ENCODE measurements at regions not wholly inside any gene's neighbourhood (a gene's known extent, or its start where the extent isn't known, plus 50 kb on each side); places are given as distances from the start of the nearest gene placed in this dataset.
"Not testable (repeated sequence)": the region's sequence is repeated elsewhere in the genome, so short reads cannot be mapped to it uniquely, and the experiment has no call there.

DNA sequence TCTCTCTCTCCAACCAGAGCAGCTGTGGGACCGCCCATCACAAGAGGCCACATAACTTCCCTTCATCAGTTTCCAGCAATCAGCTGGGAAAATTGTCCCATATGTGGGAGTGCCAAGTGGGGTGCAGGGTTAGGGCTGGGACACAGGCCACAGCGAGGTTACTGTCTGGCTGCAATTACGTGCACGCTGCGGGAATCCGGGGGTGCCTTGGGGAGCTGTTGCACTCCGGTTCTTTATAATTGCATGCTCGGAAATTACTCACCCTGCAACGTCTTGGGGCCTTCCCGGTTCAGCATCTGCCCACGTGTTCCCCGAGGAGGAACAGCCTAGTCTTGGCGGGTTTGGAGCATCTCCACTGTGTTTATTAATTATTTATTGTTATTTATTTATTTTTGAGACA is 4495.9 kb upstream of the OR11H1 start:
- not testable (repeated sequence) for TF ChIP-seq RB1 (IDR thresholded peaks at IDR 0.05; ENCODE audit: low read depth); SMAD1 (IDR thresholded peaks at IDR 0.05; ENCODE audit: low read depth, low read length, partially characterized antibody)
- TF ChIP-seq, protein P1, sequence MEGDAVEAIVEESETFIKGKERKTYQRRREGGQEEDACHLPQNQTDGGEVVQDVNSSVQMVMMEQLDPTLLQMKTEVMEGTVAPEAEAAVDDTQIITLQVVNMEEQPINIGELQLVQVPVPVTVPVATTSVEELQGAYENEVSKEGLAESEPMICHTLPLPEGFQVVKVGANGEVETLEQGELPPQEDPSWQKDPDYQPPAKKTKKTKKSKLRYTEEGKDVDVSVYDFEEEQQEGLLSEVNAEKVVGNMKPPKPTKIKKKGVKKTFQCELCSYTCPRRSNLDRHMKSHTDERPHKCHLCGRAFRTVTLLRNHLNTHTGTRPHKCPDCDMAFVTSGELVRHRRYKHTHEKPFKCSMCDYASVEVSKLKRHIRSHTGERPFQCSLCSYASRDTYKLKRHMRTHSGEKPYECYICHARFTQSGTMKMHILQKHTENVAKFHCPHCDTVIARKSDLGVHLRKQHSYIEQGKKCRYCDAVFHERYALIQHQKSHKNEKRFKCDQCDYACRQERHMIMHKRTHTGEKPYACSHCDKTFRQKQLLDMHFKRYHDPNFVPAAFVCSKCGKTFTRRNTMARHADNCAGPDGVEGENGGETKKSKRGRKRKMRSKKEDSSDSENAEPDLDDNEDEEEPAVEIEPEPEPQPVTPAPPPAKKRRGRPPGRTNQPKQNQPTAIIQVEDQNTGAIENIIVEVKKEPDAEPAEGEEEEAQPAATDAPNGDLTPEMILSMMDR (IDR thresholded peaks at IDR 0.05 in 2 of 3, conservative IDR thresholded peaks at IDR 0.05 in 1 of 3; ENCODE audit: insufficient read depth in 2 of 3, low read depth in 1 of 3, low read length in 3 of 3) = not testable (repeated sequence)

Measured in K562 (cell line).